ENCODE measurements at regions not wholly inside any gene's neighbourhood (a gene's known extent, or its start where the extent isn't known, plus 50 kb on each side); places are given as distances from the start of the nearest gene placed in this dataset.

- TF ChIP-seq CTCF (IDR thresholded peaks at IDR 0.05; ENCODE audit: low read length) (no peak), EZH2 (optimal IDR thresholded peaks at IDR 0.05; ENCODE audit: low read depth, low read length) (no peak), EZH2phosphoT487 (IDR thresholded peaks at IDR 0.05; ENCODE audit: low read length) (no peak)
Measured at GRCh38 chr3:159432682-159433340, 555.8 kb upstream of the IL12A start.

All from MM.1S (cell line).